NCI-H510A treated with DMSO at 0.1 percent for 48 hours (cell line): ENCODE measurements at regions not wholly inside any gene's neighbourhood (a gene's known extent, or its start where the extent isn't known, plus 50 kb on each side); places are given as distances from the start of the nearest gene placed in this dataset.
"Not testable (repeated sequence)": the region's sequence is repeated elsewhere in the genome, so short reads cannot be mapped to it uniquely, and the experiment has no call there.

Experiments
- DNase-seq: peaks from one replicate; lab custom pipeline; 2025; lab: John Stamatoyannopoulos, UW

DNA sequence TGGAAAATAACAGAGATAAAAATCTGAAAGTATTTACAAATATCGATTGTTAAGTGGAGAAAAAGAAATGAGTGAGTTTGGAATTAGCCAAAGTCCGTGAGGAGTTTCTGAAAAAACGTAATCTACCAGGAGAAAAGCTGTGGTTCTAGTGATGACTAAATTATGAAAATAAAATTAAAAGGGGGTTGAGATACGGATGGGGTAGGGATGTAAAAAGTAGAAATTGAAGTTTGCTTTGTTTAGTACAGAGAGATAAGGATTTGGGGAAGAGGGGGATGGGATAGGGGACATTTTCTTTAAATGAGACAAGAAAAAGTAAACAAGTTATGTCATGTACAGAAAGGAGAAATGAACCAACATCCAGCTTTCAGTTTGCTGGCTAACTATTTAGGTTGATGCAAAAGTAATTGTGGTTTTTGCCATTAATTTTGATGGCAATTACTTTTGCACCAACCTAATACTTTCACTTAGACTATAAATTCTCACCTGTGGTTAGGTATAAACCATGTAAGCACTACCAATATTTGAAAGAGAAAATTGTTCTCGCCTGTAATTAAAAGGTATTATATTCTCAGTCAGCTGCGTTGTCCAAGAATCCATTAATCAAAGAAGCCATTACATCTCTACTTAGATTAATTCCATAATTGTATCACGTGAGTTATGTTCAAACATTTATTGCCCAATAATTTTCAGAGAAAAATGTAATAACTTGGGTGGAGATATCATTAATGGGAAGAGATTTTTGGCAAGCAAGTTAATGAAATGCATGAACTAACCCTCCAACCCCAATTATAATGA, 143.0 kb upstream of the NRP1 start:
- no peak for DNase-seq

DNA sequence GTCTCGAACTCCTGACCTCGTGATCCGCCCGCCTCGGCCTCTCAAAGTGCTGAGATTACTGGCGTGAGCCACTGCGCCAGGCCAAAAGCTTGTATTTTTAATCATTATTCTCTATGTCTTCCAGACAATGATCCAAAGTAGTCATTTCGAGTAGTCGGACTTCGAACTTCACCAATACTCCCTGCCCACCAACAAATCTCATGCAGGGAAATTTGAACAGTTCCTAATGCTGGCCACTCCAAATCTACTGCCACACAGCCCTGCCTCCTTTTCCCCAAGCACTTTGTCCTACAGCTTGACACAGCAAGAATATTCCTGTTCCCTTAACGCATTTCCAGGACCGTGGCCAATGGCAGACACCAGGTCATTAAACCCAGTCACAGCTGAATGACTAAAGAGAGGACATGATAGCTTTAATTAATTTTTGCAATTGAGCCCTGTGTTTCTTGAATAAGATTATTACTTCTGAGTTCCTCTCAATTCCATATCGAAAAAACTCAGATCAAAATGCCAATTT, 142.3 kb upstream of the NRP1 start:
- DNase-seq: no peak

DNA sequence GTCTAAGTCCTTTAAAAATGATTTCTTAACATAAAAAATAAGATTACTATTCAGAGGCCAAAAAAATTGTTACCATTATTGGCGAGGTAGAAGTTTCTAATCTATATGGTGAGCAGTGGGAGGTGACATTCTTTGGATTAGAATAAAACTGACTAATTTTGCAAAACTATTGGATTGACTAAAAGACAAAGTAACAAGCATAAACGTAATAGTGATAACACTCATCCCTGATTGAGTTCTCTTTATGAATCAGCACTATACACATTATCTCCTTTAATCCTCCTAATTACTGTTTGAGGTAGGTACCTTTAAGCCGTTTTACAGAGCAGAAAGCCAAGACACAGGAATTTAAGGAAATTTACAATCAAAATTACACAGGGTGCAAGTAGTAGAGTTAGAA, 139.2 kb upstream of the NRP1 start:
- no peak for DNase-seq

DNA sequence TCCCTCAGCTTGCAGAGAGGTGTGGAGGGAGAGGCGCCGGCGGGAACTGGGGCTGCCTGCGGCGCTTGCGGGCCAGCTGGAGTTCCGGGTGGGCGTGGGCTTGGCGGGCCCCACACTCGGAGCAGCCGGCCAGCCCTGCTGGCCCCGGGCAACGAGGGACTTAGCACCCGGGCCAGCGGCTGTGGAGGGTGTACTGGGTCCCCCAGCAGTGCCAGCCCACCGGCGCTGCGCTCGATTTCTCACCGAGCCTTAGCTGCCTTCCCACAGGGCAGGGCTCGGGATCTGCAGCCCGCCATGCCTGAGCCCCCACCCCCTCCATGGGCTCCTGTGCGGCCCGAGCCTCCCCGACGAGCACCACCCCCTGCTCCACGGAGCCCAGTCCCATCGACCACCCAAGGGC, 133.5 kb upstream of the NRP1 start:
- not testable (repeated sequence) for DNase-seq

DNA sequence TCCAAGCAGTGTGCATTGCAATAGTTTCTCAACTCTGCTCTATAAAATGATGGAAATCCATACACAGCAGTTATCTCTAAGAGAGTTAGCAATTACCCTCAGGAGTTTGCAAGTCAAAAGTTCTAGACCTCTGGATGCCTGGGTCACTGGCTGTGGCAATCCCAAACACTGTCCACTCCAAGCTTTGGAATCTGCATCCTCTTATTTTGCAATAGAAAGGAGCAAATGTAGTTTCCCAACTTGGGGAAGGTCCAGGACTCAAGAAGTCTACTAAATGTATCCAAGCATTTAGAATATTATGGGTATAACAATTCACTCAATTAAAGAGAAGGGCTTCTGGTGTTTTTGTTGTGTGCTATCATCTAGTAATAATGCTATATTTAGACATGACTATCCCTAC, 131.3 kb upstream of the NRP1 start:
- no peak for DNase-seq

DNA sequence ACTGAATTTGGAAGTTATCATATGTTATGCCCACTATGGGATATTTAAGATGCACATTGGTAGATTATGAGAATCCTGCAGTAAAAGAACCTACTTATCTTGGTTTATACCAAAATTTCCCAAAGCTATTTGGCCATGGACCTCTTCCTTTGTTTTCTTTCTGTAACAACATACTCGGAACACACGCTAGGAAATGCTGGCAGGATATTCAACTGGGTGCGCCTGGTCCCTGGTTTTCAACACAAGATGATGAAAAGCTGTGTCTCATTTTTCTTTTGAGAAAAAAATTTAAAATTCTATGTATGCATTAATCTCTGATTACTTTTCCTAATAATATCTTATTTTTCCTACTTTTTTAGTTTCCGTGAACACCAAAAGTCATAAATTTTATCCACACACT, 128.5 kb upstream of the NRP1 start:
- no peak for DNase-seq

DNA sequence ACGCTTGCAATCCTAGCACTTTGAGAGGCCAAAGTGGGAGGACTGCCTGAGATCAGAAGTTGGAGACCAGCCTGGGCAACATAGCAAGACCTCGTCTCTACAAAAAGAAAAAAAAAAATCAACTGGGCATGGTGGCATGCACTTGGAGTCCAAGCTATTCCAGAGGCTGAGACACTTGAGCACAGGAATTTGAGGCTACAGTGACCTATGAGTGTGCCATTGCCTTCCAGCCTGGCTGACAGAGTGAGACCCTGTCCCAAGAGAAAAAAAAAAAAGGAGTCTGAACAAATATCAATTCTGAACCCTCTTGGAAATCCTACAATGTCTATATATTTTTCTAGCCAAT, 126.8 kb upstream of the NRP1 start:
- no peak for DNase-seq

DNA sequence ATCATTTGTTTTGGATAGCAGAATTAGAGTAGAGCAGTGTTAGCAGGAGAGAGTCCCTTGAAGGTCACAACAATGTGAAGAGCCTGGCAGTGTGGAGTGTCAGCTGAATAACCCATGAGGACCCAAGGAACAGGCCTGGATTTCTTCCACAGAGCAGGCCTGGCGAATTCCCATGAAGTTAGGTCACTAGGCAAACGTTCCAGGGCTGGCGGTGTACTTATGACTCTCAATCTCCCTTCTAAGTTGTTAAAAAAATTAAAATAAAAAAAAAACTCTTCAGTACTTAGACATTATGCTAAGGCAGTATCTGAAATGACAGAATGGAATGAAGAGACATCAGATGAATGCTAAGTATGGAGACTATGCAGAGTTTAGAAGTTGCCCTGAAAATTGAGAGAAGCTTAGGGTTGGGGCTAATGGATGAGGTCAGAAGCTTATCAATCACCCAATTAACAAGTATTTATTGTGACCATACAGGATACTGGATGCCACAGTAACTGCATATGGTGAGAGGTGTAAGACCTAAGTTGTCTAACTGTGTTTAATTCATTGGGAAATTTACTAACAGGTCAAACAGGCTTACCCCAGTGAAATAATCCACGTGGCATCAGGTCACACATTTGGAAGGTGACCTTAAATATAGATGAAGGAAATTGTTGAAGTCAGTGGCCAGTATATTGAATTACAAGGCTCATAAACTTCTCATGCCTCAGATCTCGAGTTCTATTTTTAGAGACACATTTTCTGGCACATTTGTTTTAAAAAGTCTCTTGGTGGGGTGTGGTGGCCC, 126.2 kb upstream of the NRP1 start:
- no peak for DNase-seq

DNA sequence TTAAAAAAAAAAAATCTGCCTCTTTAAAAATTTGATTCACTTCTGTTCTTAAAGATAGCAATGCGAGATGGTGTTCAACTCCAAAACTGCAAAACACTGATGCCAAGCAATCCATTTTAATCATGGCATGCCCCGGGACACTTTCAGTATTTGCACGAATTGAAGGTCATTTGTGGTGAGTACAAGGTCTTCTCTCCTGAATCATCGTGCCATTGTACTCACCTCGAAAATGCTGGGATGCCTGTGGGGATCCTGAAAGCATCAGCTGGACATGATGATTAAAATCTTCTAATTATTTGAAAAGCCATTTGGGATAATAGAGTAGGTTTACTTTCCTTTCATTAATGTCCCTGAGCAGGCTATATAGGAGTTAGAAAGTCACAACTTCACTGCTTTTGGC, 125.1 kb upstream of the NRP1 start:
- DNase-seq: no peak

DNA sequence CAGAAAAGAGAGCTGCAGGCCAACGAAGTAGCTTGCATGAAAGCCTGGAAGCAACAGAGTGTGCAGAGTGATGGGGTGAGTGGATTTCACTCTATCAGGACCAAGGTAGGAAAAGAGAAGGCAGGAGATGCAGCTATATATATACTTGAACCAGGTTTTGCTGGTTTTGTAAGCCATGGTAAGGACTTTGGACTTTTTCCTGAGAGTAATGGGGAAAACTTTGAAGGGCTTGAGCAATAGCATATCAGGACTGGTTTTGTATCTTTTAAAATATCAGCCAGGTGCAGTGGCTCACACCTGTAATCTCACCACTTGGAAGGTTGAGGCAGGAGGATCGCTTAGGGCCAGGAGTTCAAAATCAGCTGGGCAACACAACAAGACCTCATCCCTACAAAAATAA, 120.6 kb upstream of the NRP1 start:
- DNase-seq: no peak

DNA sequence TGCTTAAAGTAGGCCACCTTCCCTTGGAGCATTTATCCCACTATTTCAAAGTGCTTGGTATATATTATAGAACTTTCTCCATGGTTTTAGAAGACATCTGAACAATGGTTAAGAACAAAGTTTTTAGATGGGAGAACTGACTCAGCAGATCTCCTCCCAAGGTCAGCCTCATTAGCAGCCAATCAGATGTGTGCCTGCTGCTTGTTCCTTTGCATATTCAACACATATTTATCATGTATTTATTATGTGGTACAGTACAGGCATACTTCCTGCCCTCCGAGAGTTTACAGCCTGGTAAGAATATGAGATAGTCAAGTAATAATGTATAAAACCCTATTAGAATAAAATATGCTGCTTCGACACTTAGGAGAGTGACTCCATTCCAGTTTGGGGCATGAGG, 120.1 kb upstream of the NRP1 start:
- no peak for DNase-seq

DNA sequence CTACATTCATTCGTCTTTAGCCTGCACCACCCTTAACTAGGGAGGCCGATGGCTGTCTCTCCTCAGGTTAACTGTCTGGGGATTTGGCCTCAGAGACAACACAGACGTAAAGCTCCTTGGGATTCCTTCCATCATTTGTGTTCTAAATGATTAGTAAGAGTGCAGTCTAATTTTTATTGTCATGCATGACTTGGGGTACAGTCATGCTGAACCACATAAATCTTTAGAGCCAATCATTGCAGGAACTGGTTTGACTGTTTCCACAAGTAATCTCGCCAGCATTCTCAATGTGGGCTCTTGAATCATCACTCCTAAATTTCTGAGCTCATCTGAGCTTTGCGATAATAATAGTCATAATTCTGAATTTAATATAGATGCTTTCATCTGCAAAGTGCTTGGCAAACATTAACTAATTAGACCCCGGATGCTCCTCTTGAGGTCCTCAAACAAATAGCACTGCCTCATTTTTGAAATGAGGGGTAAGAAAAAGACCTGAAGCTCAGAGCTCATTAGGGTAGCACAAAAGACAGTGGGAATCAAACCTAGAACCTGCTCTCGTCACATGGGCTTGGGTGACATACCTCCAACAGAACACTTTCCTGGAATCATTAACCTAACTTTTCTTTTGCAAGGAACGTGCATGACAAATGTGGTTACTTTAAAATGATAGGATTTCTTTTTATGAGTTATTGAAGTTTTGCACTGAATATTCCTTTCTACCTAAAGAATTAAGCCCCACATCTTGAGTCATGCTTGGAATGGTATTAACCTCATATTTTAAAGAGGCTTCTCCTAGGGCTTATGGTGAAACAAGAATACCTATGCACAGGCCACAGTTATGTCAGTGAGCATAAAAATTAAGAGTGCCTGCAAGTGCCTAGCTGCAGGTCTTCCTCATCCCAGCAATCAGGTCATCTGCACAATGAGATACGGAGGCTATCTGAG, 118.9 kb upstream of the NRP1 start:
- no peak for DNase-seq

DNA sequence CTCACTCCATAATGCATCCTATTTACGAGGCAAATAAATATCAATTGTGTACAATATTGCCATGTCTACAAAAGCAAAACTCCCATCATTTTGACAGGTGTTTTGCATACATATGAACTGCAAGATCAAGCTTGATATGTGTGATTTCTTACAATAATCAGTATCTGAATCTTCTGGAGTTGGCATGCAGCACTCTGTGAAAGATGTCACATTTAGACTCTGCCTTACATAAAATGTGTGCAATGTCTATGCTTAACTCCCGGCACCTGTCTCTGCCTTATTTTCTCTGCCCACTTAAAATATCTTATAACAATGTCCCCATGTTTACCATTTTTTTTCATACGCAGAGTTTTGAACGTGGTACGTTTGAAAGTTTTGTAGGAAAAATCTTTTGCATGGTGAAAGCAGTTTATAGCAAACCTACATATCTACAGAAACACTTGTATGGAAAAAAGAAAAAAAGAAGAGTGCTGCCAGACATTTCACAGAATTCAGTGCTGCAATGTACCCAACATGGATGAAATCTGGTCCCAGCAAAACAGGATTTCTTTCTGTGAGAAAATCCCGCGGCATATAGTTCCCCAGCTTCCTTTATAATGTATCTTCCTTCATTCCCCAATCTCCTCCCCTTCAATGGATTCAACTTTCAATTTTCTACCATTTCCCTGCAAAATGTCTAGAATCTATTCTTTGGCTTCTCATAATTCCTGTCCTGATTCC, 114.1 kb upstream of the NRP1 start:
- no peak for DNase-seq

DNA sequence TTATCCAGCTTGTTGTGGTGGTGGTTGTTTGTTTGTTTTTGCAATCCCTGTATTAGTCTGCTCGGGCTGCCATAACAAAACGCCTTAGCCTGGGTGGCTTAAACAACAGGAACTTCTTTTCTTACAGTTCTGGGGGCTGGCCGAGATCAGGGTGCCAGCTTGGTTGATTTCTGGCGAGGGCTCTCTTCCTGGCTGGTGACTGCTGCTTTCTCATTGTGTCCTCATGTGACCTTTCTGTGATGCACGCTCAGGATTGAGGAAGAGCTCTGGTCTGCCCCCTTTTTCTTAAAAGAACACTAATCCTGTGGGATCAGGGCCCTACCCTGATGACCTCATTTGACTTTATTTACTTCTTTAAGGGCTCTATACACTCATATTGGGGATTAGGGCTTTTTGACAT, 107.1 kb upstream of the NRP1 start:
- no peak for DNase-seq

DNA sequence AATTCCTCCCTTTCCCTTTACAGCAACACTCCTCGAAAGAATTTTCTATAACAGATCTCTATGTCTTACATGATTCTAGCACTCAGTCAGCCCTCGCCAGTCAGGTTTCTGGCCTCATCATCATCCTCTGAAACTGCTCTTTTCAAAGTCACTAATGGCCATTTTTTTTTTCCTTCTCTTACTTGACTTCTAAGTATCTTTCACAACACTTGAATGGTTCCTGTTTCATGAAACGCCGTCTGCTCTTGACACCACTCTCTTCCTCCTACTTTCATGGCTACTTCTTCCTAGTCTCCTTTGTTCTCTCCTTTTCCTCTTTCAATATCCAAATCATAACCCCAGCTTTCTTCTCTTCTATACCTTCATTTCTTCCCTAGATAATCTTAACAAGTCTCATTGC, 100.5 kb upstream of the NRP1 start:
- no peak for DNase-seq

DNA sequence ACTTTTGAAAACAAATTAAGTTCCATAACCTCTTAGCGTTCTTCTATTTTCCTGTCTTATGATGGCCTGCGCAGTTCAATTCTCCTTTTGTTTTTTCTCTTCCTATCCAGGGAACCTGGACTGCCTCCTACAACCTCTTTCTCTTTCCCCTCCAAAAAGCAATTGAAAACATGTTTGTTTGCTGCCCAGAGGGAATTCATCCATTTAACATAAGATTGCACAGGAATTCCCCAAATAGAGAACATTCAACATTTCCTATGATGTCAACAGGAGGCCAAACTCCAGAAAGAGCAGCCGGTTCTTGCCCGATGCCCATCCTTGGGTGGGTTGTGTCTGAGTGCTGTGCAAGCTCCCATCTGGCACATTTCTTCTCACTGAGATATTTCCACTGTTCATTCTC, 94.2 kb upstream of the NRP1 start:
- no peak for DNase-seq

DNA sequence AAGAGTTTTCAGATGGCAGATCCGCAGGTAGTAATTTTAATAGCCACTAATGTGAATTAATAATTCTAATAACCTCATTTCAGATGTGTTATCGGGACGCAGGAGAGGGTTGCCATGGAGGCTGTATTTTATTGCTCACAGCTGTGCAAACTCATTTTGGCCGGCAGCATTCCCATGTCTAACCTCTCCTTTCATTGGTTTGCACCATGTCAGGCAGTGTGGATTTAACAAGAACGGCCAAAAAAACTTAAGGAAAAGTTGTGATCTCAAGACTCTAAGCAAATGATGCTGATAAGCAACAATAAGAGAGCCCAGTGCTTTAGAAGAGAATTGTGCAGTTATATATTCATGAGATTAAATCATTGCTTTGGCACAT, 88.7 kb upstream of the NRP1 start:
- peak; percentile 15 for DNase-seq

DNA sequence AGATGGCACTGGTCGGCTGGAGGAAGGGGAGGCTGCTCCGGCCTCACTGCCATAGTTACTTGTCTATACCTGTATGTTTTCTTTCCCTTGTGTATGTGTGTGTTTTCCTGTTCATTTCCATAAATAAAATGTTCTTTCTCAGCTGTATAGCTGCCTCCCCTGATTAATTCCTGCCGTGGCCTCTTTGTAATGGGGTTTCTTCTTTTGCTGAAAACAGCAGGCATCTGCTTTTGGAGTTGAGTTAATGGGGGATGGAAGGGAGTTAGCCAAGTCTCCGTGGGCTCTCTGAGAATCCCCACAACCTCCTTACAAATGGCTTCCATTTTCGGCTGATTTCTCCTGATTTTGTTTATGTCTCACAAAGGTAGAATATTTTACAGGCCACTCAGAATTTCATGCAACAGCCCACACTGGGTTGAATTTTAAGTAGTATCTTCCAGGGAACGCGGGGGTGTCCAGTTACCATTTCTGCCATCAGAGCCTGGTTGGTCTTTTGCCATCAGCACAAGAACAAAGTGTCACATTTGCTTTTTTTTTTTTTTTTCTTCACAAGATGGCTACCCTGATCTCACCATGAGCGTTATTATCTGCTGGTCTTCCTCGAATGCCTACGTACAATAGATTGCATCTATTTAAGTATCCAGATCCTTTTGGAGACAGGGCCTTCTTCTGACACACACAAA, 88.1 kb upstream of the NRP1 start:
- no peak for DNase-seq

DNA sequence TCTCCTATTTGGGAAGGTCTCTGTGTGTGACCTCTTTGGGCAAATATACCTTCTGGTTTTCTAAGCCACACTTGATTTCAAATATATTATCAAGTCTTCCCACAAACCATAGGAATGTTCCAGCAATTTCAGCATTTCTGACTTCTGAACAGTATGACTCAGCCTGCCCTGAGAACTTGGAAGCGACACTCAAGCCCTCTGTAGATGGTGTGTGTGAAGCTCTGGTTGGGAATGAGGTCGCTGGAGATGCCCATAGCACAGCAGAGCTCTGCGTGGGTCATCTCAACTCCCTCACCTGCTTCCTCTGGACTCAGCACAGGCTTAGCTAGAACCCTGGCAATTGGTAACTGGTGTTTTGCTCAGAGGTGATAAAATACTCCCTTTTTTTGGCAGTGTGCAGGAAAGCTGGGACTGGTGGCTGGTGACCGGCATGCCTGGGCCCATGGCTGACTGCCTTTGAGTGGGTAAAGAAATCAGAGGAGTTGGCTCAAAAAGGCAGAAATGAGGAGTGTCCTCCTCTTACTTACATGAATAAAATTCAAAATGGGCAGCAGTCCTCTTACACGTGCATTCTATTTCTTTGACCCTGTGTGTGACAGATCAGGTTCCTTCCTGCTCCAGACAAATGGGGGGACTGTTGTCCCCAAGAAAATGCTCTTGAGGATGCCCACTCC, 87.5 kb upstream of the NRP1 start:
- no peak for DNase-seq

DNA sequence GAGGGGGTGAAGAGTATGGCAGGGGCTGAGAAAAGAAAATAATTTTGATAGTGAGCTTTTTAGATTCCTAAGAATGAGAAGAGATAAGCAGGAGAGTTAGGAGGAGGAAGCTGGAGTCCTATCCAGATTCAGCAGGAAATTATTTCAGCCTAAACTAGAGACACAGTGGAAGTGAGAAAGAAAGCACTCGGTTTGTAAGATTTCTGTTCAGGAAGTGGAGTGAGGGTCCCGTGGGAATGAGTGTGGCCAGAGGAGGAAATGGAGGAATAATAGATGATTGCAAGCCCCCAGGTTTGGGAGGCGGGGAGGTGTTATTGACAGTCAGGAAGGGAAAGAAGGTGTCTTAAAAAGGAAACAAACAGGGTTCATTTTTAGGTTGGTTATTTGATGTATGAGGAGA, 84.8 kb upstream of the NRP1 start:
- DNase-seq: no peak

DNA sequence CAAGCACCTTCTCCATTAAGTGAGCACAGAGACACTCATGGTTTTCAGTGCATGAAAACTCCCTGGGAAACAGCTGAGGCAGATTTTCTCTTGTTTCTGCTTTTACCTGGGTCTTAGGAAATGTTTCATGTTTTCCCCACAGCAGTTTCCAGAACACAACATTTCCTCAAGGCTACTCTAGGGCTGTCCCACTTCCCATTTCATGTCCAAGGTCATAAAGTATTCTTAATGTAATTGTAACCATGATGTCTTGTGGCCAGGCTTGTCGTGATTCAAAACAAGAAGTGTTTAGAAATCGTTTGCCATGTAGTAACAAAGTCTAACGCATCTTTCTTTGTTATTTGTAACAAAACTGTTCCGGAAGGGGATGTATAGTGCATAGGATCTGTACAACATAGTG, 83.8 kb upstream of the NRP1 start:
- DNase-seq: no peak
